GM12878 (cell line): ENCODE measurements at regions not wholly inside any gene's neighbourhood (a gene's known extent, or its start where the extent isn't known, plus 50 kb on each side); places are given as distances from the start of the nearest gene placed in this dataset.

ENCODE experiments used
- ATAC-seq: fragments of 200-7000 bp; cut with Tn5 transposase; 3 replicates; pipeline ENCODE4 v1.9.1; 2020; ENCODE audit warnings: mild to moderate bottlenecking, moderate library complexity
- BruUV-seq: library from RNA; stranded (reverse); fragments of 400-500 nt; replicated peaks from 2 replicates; lab custom pipeline; 2021; lab: Mats Ljungman, UMichigan
- CTCF ChIA-PET: fragments of 300-600 bp; sonication (Branson Sonifier 250); formaldehyde crosslinking; extraction: SDS; loops from one replicate; lab custom pipeline; 2021; ENCODE audit warnings: inconsistent platforms; lab: Yijun Ruan, JAX
- POLR2A ChIA-PET: fragments of 350-600 bp; formaldehyde crosslinking; extraction: SDS; loops from one replicate; lab custom pipeline; 2021; ENCODE audit warnings: inconsistent platforms; lab: Charles Lee
- RAD21 ChIA-PET: fragments of 300-600 bp; sonication (Branson Sonifier 250); formaldehyde crosslinking; loops from one replicate; lab custom pipeline; 2023; ENCODE audit warnings: antibody characterized with exemption; ENCODE audit not compliant: unreplicated experiment; lab: Charles Lee
- SMC1A ChIA-PET: fragments of 300-600 bp; sonication (Branson Sonifier 250); formaldehyde crosslinking; loops from one replicate; lab custom pipeline; 2023; ENCODE audit not compliant: unreplicated experiment, uncharacterized antibody; lab: Charles Lee
- DNase-seq: peaks from one replicate; pipeline ENCODE4 v3.0.0-alpha.2; 2011; ENCODE audit warnings: low read depth, low spot score
- FAIRE-seq: peaks from 3 replicates; lab custom pipeline; 2011; peaks lifted over from hg19 to GRCh38; lab: Jason Lieb, UNC
- H2AFZ ChIP-seq: 2 replicates; pipeline ENCODE4 v1.6.0; 2011; ENCODE audit warnings: low read depth, low read length, control low read depth; ENCODE audit not compliant: control insufficient read depth
- H3K27ac ChIP-seq: 2 replicates; pipeline ENCODE4 v1.5.1; 2011; ENCODE audit warnings: control low read depth; ENCODE audit not compliant: control insufficient read depth, insufficient read depth
- H3K27me3 ChIP-seq, 2 experiments: replicated peaks in 1 of 2; 2 replicates each; pipeline versions ENCODE4 v1.6.0 to v1.6.1; 2011; ENCODE audit warnings: low read length in 1 of 2; ENCODE audit not compliant: control insufficient read depth in 2 of 2, insufficient read depth in 2 of 2
- H3K36me3 ChIP-seq, 2 experiments: 2 replicates each; pipeline ENCODE4 v1.5.1; 2011; ENCODE audit warnings: low read length in 1 of 2; ENCODE audit not compliant: control insufficient read depth in 2 of 2, insufficient read depth in 2 of 2
- H3K4me1 ChIP-seq: 2 replicates; pipeline ENCODE4 v1.6.1; 2011; ENCODE audit warnings: mild to moderate bottlenecking, low read length, moderate library complexity, mixed read lengths; ENCODE audit not compliant: control insufficient read depth, insufficient read depth
- H3K4me2 ChIP-seq: 2 replicates; pipeline ENCODE4 v1.6.0; 2011; ENCODE audit warnings: control low read depth; ENCODE audit not compliant: control insufficient read depth, insufficient read depth
- H3K4me3 ChIP-seq: fragments of 200-600 bp; sonication (generic); 2 replicates; pipeline ENCODE4 v1.5.1; 2016
- H3K79me2 ChIP-seq: 2 replicates; pipeline ENCODE4 v1.6.0; 2011; ENCODE audit warnings: low read length; ENCODE audit not compliant: control insufficient read depth, insufficient read depth
- H3K9ac ChIP-seq: 2 replicates; pipeline ENCODE4 v1.8.0; 2011; ENCODE audit warnings: low read length, control low read depth, mixed read lengths; ENCODE audit not compliant: control insufficient read depth, insufficient read depth
- H3K9me3 ChIP-seq: replicated peaks from 3 replicates; pipeline ENCODE4 v1.5.1; 2011; ENCODE audit warnings: mild to moderate bottlenecking, low read length; ENCODE audit not compliant: control insufficient read depth, insufficient read depth
- H4K20me1 ChIP-seq: 2 replicates; pipeline ENCODE4 v1.6.0; 2011; ENCODE audit not compliant: control insufficient read depth, insufficient read depth
- CHD4 ChIP-seq: fragments of 200-600 bp; sonication (generic); IDR thresholded peaks from 2 replicates; pipeline ENCODE4 v1.6.1; 2016; ENCODE audit warnings: mild to moderate bottlenecking
- CUX1 ChIP-seq: IDR thresholded peaks from 2 replicates; pipeline ENCODE4 v1.6.1; 2012; ENCODE audit warnings: improper control_type of control experiment, low read depth, low read length; ENCODE audit not compliant: insufficient replicate concordance
- EED ChIP-seq: sonication (generic); IDR thresholded peaks from 2 replicates; pipeline ENCODE4 v1.6.1; 2016; ENCODE audit warnings: antibody characterized with exemption, low read depth
- LARP7 ChIP-seq: fragments of 450-650 bp; IDR thresholded peaks from 2 replicates; pipeline ENCODE4 v1.6.1; 2017; ENCODE audit warnings: mild to moderate bottlenecking
- RBBP5 ChIP-seq: fragments of 200-600 bp; sonication (generic); conservative IDR thresholded peaks from 2 replicates; pipeline ENCODE4 v1.6.1; 2016
- RELA ChIP-seq: fragments of 450-650 bp; IDR thresholded peaks from 2 replicates; pipeline ENCODE4 v1.8.0; 2014; ENCODE audit warnings: borderline replicate concordance; ENCODE audit not compliant: partially characterized antibody
- SPI1 ChIP-seq: IDR thresholded peaks from 2 replicates; pipeline ENCODE4 v1.6.1; 2011; ENCODE audit warnings: low read depth, mild to moderate bottlenecking, low read length, moderate library complexity, borderline replicate concordance; ENCODE audit not compliant: insufficient read depth
- SUPT20H ChIP-seq: IDR thresholded peaks from 2 replicates; pipeline ENCODE4 v1.6.1; 2011; ENCODE audit warnings: low read depth, mild to moderate bottlenecking, low read length, moderate library complexity, borderline replicate concordance; ENCODE audit not compliant: control insufficient read depth
- TCF12 ChIP-seq: IDR thresholded peaks from 2 replicates; pipeline ENCODE4 v1.6.1; 2011; ENCODE audit warnings: low read depth, mild to moderate bottlenecking, low read length
- USF2 ChIP-seq: IDR thresholded peaks from 2 replicates; pipeline ENCODE4 v1.6.1; 2011; ENCODE audit warnings: low read depth, low read length, improper control_type of control experiment, borderline replicate concordance
- in situ Hi-C: fragments of 300-500 bp; cut with MboI; formaldehyde crosslinking; loops from 9 replicates; pipeline ENCODE4 v1.14.3; 2018; ENCODE audit warnings: mixed read lengths
- intact Hi-C: fragments of 100-400 bp; cut with micrococcal nuclease; formaldehyde crosslinking; loops from one replicate; pipeline ENCODE4 v1.14.2; 2022; ENCODE audit not compliant: unreplicated experiment
- TF ChIP-seq, protein P1 (sequence below): fragments of 450-650 bp; IDR thresholded peaks from 2 replicates; pipeline ENCODE4 v1.6.1; 2017; ENCODE audit warnings: antibody characterized with exemption, mild to moderate bottlenecking, moderate library complexity

DNA sequence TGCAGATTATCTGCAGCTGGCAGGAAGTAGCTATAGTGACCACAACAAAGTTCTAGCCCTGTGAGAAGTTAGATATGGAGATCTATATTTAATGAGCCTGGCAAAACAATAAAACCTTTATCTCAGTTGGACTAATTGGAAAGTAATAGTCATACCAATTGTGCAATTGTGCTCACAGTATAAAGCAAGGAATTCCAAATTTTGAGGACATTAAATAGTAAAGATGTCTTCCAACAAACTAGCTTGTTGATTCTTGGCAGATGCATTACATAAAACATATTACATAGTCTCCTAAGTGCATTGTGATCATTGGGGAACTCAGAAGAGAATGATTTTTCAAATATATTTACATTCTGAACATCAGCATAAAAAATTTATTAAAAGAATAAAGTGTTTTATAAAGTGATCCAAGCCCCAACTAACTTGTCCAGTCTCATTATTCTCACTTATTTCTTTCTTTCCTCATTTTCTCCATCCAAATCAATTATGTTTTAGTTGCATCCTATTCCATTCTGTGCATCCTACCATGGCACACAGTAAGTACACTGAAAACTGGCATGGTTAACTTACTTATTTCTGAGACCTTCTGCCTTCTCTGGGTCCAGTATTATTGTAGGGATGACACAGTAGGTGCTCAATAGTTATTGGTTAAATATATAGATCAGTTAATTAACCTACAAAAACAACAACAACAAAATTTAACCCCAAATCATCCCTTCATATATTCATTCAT is 977.2 kb upstream of the NUDT12 start:
- ATAC-seq, result no peak
- no peak overlapping the region for H3K27ac ChIP-seq
- no TSS peak for BruUV-seq
- intact Hi-C loops, result no loop called here
- H3K4me3 ChIP-seq, result no peak overlapping the region
- no peak overlapping the region for H3K4me2 ChIP-seq
- no peaks in the 10 kb centered on the region for H3K27me3 ChIP-seq
- ChIA-PET SMC1A (no interaction called here), RAD21 (no interaction called here), CTCF (no interaction called here), POLR2A (interaction anchor here (0.5 kb wide), 1 partner anchor 1246 kb away, joined by 4 read pairs; no protein-coding TSS in a partner anchor)
- no peaks in the 10 kb centered on the region for H3K79me2 ChIP-seq
- DNase-seq, result no peak
- no peaks in the 10 kb centered on the region for H3K4me1 ChIP-seq
- in situ Hi-C loops, result no loop called here
- H3K36me3 ChIP-seq, result no peaks in the 10 kb centered on the region
- FAIRE-seq, result no peak
- H3K9ac ChIP-seq, result no peak overlapping the region
- H2AFZ ChIP-seq, result no peak overlapping the region
- H3K9me3 ChIP-seq, result no peaks in the 10 kb centered on the region
- H4K20me1 ChIP-seq, result no peaks in the 10 kb centered on the region
- TF ChIP-seq EED (no peak), USF2 (no peak), LARP7 (no peak), CUX1 (no peak), CHD4 (no peak), SPI1 (no peak), RBBP5 (no peak), RELA (no peak), TCF12 (no peak), SUPT20H (no peak)
- TF ChIP-seq, protein P1, sequence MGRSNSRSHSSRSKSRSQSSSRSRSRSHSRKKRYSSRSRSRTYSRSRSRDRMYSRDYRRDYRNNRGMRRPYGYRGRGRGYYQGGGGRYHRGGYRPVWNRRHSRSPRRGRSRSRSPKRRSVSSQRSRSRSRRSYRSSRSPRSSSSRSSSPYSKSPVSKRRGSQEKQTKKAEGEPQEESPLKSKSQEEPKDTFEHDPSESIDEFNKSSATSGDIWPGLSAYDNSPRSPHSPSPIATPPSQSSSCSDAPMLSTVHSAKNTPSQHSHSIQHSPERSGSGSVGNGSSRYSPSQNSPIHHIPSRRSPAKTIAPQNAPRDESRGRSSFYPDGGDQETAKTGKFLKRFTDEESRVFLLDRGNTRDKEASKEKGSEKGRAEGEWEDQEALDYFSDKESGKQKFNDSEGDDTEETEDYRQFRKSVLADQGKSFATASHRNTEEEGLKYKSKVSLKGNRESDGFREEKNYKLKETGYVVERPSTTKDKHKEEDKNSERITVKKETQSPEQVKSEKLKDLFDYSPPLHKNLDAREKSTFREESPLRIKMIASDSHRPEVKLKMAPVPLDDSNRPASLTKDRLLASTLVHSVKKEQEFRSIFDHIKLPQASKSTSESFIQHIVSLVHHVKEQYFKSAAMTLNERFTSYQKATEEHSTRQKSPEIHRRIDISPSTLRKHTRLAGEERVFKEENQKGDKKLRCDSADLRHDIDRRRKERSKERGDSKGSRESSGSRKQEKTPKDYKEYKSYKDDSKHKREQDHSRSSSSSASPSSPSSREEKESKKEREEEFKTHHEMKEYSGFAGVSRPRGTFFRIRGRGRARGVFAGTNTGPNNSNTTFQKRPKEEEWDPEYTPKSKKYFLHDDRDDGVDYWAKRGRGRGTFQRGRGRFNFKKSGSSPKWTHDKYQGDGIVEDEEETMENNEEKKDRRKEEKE, result no peak
